ENCODE measurements at regions not wholly inside any gene's neighbourhood (a gene's known extent, or its start where the extent isn't known, plus 50 kb on each side); places are given as distances from the start of the nearest gene placed in this dataset.

DNA sequence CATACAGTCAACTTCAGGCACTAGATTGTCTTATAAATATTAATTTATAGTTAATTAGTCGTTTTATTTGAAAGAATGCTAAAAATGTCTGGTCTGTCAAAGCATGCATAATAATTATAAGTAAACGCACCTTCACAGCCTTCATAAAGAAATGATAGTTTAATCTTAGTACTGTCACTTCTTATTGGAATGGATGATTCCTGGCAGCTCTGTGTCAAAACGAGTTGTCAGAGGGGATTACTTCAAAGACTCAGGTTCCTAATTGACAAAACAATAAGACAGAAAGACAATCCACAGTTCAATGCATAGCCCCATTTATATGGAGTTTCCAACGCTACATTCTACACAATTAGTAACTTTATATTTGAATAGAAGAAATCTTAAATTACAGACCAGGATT lies 461.3 kb upstream of the TECRL start:
- Histone ChIP-seq H3K27ac (ENCODE audit: low read length in 2 of 2) (no peak overlapping the region), H3K79me2 (ENCODE audit: control insufficient read depth, insufficient read depth, low read length) (no peaks in the 10 kb centered on the region), H3K36me3 (replicated peaks in 1 of 2; ENCODE audit: control extremely low read depth in 1 of 2, control insufficient read depth in 1 of 2, extremely low read depth in 1 of 2, insufficient read depth in 2 of 2, low read length in 1 of 2) (no peaks in the 10 kb centered on the region), H2AFZ (ENCODE audit: insufficient read depth, low read depth, low read length, poor library complexity, severe bottlenecking) (no peak overlapping the region), H4K20me1 (ENCODE audit: control insufficient read depth, insufficient read depth, low read length, poor library complexity, severe bottlenecking) (no peaks in the 10 kb centered on the region), H3K4me1 (ENCODE audit: control insufficient read depth in 2 of 2, insufficient read depth in 2 of 2, low read length in 2 of 2) (no peaks in the 10 kb centered on the region), H3K4me2 (replicated peaks; ENCODE audit: low read depth, low read length, poor library complexity, severe bottlenecking) (no peak overlapping the region), H3K27me3 (replicated peaks in 1 of 4; ENCODE audit: control extremely low read depth in 1 of 4, control insufficient read depth in 3 of 4, insufficient read depth in 4 of 4, low read length in 3 of 4) (no peaks in the 10 kb centered on the region), H3K9ac (ENCODE audit: low read length) (no peak overlapping the region), H3K9me3 (ENCODE audit: control extremely low read depth in 1 of 3, control insufficient read depth in 2 of 3, insufficient read depth in 1 of 3, low read length in 2 of 3) (peaks cover 0 to 3% (median 0%) of the 10 kb centered on the region in 3 donors), H3K4me3 (ENCODE audit: control extremely low read depth in 1 of 5, extremely low read depth in 1 of 5, insufficient read depth in 1 of 5, low read depth in 2 of 5, low read length in 4 of 5) (no peak overlapping the region)
- Mint-ChIP-seq H3K27me3 (no peaks in the 10 kb centered on the region), H3K4me3 (no peak overlapping the region), H3K9me3 (ENCODE audit: insufficient read depth) (peaks cover 4% of the 10 kb centered on the region), H3K4me1 (no peaks in the 10 kb centered on the region), H3K27ac (no peak overlapping the region)
- WGBS (ENCODE audit: insufficient coverage), result no CpG with 5 or more reads among the region's 4 CpGs
- TF ChIP-seq, protein P1, sequence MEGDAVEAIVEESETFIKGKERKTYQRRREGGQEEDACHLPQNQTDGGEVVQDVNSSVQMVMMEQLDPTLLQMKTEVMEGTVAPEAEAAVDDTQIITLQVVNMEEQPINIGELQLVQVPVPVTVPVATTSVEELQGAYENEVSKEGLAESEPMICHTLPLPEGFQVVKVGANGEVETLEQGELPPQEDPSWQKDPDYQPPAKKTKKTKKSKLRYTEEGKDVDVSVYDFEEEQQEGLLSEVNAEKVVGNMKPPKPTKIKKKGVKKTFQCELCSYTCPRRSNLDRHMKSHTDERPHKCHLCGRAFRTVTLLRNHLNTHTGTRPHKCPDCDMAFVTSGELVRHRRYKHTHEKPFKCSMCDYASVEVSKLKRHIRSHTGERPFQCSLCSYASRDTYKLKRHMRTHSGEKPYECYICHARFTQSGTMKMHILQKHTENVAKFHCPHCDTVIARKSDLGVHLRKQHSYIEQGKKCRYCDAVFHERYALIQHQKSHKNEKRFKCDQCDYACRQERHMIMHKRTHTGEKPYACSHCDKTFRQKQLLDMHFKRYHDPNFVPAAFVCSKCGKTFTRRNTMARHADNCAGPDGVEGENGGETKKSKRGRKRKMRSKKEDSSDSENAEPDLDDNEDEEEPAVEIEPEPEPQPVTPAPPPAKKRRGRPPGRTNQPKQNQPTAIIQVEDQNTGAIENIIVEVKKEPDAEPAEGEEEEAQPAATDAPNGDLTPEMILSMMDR (IDR thresholded peaks at IDR 0.05), result no peak
- TF ChIP-seq EZH2 (IDR thresholded peaks at IDR 0.05; ENCODE audit: borderline replicate concordance, insufficient read depth, low read depth, low read length, poor library complexity, severe bottlenecking), result no peak
- CTCF ChIA-PET, result no interaction called here
- intact Hi-C loops (cut with micrococcal nuclease), result no loop called here
- DNase-seq, result no peak
- POLR2A ChIA-PET, result no interaction called here
- no peak for ATAC-seq (ENCODE audit: low read depth)

DNA sequence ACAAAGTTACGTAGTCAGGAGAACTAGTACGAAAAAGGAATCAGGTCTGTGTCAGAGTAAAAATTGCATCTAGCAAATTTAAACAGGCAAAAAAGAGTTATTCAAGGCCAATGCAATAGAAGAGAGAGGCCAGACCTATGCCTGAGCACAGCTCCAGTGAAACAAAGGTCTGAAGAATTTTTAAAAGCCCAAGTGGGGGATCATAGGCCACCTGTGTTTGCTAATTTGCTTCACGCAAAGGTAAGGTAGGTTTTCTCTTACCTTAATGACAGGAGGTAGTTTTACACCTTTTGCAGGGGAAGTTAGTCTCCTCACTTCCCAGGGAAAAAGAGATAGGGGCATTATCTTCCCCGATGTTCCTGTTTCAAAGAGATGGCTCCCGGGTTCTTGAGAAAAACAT lies 448.6 kb upstream of the TECRL start:
- ChIA-PET CTCF (no interaction called here), POLR2A (no interaction called here)
- no peak overlapping the region for H3K27ac Mint-ChIP-seq
- no peak overlapping the region for H3K4me3 Mint-ChIP-seq
- no peak overlapping the region for H2AFZ ChIP-seq (ENCODE audit: insufficient read depth, low read depth, low read length, poor library complexity, severe bottlenecking)
- no peaks in the 10 kb centered on the region for H3K27me3 Mint-ChIP-seq
- ATAC-seq (ENCODE audit: low read depth) (no peak), DNase-seq (no peak)
- H3K9me3 ChIP-seq (ENCODE audit: control extremely low read depth in 1 of 3, control insufficient read depth in 2 of 3, insufficient read depth in 1 of 3, low read length in 2 of 3), result no peaks in the 10 kb centered on the region
- H3K4me1 Mint-ChIP-seq, result no peaks in the 10 kb centered on the region
- no peaks in the 10 kb centered on the region for H3K79me2 ChIP-seq (ENCODE audit: control insufficient read depth, insufficient read depth, low read length)
- H3K27me3 ChIP-seq (replicated peaks in 1 of 4; ENCODE audit: control extremely low read depth in 1 of 4, control insufficient read depth in 3 of 4, insufficient read depth in 4 of 4, low read length in 3 of 4), result no peaks in the 10 kb centered on the region
- no peak overlapping the region for H3K4me3 ChIP-seq (ENCODE audit: control extremely low read depth in 1 of 5, extremely low read depth in 1 of 5, insufficient read depth in 1 of 5, low read depth in 2 of 5, low read length in 4 of 5)
- H3K9me3 Mint-ChIP-seq (ENCODE audit: insufficient read depth), result peaks cover 3% of the 10 kb centered on the region
- H3K27ac ChIP-seq (ENCODE audit: low read length in 2 of 2), result no peak overlapping the region
- no peaks in the 10 kb centered on the region for H3K36me3 ChIP-seq (replicated peaks in 1 of 2; ENCODE audit: control extremely low read depth in 1 of 2, control insufficient read depth in 1 of 2, extremely low read depth in 1 of 2, insufficient read depth in 2 of 2, low read length in 1 of 2)
- no peaks in the 10 kb centered on the region for H3K4me1 ChIP-seq (ENCODE audit: control insufficient read depth in 2 of 2, insufficient read depth in 2 of 2, low read length in 2 of 2)
- 74% methylated on average over 5 of the region's 5 CpGs for WGBS (ENCODE audit: insufficient coverage)
- no peak overlapping the region for H3K9ac ChIP-seq (ENCODE audit: low read length)
- no peaks in the 10 kb centered on the region for H4K20me1 ChIP-seq (ENCODE audit: control insufficient read depth, insufficient read depth, low read length, poor library complexity, severe bottlenecking)
- H3K4me2 ChIP-seq (replicated peaks; ENCODE audit: low read depth, low read length, poor library complexity, severe bottlenecking), result no peak overlapping the region
- TF ChIP-seq EZH2 (IDR thresholded peaks at IDR 0.05; ENCODE audit: borderline replicate concordance, insufficient read depth, low read depth, low read length, poor library complexity, severe bottlenecking), result no peak
- TF ChIP-seq, protein P1 (IDR thresholded peaks at IDR 0.05), result no peak
- intact Hi-C loops (cut with micrococcal nuclease), result no loop called here

Measured in B cell (primary cell).